NCI-H2196 (cell line): ENCODE measurements at regions not wholly inside any gene's neighbourhood (a gene's known extent, or its start where the extent isn't known, plus 50 kb on each side); places are given as distances from the start of the nearest gene placed in this dataset.
"Not testable (repeated sequence)": the region's sequence is repeated elsewhere in the genome, so short reads cannot be mapped to it uniquely, and the experiment has no call there.

Experiments used
- DNase-seq: peaks from one replicate; lab custom pipeline; 2025; ENCODE audit not compliant: unreplicated experiment; lab: John Stamatoyannopoulos, UW

DNA sequence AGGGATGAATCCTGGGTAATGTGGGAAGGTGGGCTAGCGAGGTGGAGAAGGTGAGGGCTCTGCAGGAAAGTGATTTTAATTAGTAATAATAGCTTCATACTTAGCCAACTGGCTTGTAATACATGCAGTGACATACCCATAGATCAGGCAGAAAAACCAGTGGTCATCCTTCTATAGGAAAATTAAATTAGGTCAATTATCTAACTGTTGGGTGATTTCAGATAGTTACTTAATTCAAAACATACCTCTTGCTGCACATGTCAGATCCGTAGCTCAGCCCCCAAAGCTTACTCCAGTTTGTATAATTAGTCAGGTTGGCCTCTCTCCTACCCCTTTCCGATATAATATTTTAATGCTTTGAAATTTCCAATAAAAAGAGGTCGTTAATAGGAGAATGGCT is 137.0 kb downstream of the TMEM114 start:
- no peak for DNase-seq

GRCh38 chr16:8452941-8453340 is 137.4 kb downstream of the TMEM114 start:
- DNase-seq = no peak

DNA sequence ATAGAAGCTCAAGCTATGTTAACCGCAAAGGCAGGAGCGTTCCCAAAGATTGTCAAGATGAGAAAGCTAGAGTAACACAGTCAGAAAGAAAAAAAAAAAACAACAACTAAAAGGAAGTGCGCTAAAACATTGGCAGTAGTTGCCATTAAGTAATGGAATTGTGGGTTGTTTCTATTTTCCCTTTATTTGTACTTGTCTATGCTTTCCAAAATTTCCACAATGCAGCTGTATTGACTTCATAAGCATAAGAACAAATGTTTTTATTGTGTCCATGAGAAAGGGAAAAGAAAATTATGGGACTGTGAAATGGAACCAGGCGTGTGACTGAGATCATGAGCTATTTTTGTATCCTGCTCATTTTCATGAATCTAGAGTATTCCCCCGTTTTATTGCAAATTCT is 153.4 kb downstream of the TMEM114 start:
- DNase-seq = no peak

DNA sequence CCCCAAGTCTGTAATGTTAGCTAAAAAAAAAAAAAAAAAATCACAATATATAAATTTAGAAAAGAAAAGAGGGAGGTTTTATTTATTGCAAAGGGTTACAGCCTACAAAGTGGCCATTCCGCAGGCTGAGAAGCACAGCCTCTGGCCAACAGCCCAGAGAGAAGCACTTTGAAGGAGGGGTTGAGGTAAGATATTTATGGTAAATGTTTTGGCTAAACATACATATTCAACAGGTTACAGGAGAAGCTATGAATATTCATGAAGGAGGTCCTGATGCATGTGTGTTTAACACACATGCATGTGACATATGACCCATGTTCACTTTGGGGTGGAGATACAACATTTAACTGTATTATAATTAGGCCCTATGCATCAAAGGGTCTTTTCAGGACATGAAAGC is 158.5 kb downstream of the TMEM114 start:
- no peak for DNase-seq

- DNase-seq = no peak
These were observed 159.9 kb downstream of the TMEM114 start for GRCh38 chr16:8430401-8430800.

DNA sequence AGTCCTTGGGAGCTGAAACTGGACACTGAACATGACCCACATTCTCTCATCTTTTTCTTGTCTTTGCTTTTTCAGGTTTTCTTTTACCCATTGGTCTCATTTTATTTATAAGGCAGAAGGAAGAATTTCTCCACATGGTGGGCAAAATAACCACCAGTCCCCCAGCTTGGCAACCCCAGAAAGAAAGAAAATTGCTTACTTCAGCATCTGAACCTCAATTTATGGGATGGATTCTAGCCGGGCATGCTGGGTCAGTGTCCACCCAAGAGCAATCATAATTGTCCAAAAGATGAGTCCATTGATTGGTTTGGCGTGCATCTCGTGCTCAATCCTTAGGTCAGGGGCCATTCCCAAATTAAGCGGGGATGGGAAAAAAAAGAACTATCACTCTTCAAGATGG is 163.7 kb downstream of the TMEM114 start:
- no peak for DNase-seq

DNA sequence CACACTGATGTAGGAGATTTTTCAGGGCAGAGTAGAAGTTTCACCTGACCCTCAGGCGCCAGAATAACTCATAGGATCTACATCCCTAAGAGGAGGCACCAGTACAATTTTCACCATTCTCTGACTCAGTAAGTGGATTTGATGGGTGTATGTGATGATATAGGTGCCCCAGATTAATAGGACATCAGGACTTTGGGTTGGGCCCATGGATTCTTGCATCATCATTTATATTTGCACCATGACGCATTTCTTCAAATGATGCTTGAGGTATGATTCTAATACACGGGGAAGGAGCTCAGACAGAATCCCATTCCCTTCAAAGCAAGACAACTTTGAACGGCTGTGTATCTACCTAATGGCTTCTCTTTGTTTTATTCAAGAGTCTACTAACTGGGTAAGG is 173.2 kb downstream of the TMEM114 start:
- DNase-seq = no peak

- no peak for DNase-seq
These were observed 181.3 kb downstream of the TMEM114 start for GRCh38 chr16:8408855-8409567.

GRCh38 chr16:8407351-8407750 is 183.0 kb downstream of the TMEM114 start:
- no peak for DNase-seq

- DNase-seq = no peak
These were observed 186.1 kb downstream of the TMEM114 start for GRCh38 chr16:8403978-8404749.

GRCh38 chr16:8402981-8403843 is 187.1 kb downstream of the TMEM114 start:
- no peak for DNase-seq

DNA sequence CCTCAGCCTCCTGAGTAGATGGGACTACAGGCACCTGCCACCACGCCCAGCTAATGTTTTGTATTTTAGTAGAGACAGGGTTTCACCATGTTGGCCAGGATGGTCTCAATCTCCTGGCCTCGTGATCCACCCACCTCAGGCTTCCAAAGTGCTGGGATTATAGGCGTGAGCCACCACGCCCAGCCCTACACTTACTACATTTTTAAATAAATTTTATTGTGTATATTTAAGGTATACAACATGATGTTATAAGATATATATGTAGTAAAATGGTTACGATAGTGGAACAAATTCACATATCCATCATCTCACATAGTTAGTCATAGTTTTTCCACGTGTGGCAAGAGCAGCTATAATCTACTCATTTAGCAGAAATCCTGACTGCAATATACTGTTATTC is 189.6 kb downstream of the TMEM114 start:
- not testable (repeated sequence) for DNase-seq

DNA sequence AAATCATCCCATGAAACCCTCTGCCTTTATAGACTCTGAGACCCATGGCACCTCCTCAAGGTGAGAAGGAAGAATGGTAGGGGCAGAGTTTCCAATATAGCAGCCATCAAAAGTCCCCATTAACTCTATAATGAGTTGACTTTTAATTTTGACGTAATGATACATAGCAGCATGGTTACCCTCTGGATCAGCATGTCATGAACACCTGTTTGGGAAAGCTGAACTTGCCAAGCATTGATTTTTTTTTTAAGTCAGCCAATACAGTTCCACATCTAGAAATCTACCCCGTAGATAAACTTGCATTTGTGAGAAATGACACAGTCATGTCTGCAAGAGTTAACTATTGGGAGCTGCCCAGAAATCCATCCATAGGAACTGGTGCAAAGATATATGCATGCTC is 191.8 kb downstream of the TMEM114 start:
- DNase-seq = no peak

- no peak for DNase-seq
These were observed 193.1 kb downstream of the TMEM114 start for GRCh38 chr16:8397223-8397622.

DNA sequence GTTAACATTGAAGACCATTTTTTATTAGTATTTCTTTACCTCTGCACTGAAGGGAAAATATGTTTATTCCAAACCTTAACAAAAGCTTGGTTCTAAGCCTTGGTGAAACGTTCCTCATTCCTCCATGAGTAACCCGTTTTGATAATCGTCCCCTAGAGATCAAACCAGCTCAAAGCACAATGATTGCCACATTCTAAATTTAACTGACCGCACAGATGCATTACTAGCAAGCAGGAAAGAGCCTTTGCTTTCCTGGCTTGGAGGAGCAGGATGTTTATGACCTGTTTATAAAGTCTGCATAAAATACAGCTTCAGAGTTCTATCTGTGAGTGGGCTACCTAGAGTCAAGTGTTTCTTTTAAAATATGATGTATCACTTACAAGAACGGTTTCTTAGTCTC is 193.8 kb downstream of the TMEM114 start:
- no peak for DNase-seq

- no peak for DNase-seq
These were observed 199.1 kb downstream of the TMEM114 start for GRCh38 chr16:8391257-8391656.

DNA sequence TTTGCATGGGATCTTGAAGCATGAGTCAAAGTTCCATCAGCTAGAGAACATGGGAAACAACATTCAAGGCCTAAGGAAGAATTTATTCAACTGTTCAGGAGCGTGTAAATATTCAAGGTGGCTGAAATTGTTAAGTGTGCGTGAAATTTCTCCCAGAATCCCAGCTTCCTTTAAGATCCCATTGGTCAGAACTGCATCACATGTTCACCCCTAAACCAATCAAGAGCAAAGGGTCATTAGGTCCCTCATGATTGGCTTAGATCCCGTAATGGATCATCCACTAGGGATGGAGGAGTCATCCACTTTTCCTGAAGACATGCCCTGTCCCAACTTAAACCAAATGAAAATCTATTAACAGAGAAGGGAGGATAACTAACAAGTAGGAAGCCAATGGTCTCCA is 201.6 kb downstream of the TMEM114 start:
- no peak for DNase-seq

DNA sequence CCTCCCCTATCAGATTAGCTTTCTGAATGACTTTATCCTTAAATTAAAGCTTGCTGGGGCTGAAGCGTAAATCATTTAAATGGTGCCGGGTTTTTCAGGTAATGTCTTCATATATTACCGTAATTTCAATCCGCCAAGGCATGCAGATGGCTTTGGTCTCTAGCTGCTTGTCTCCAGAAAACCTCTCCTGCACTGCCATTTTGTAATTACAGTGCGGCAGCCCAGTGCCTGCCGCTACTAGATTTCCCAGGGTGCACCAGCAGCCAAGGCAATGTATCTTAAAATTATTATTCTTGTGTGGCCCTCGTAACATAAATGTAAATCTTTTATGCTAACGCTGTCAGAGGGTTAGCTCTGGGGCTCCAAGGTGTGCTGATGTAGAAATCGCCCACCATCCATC is 208.5 kb downstream of the TMEM114 start:
- DNase-seq = no peak

- no peak for DNase-seq
These were observed 210.0 kb downstream of the TMEM114 start for GRCh38 chr16:8380311-8380710.

GRCh38 chr16:8377864-8378263 is 212.4 kb downstream of the TMEM114 start:
- DNase-seq = no peak

DNA sequence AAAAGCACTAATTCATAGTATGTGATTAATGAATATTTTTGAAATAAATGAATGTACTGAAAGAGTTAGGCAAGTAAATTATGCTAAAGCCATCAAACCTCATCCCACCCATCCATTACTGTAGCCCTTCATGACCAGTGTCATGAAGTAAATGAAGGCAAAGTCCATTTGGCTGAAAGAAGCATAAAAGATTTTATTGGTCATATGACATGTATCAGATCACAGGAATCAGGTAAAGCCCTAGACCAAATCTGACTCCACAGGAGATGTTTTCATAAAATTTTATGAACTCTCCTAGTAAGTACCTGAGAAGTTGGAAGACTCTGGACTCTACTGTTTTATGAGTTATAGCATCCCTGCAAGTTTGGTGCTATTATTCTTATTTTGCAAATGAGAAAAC is 213.5 kb downstream of the TMEM114 start:
- DNase-seq = no peak

DNA sequence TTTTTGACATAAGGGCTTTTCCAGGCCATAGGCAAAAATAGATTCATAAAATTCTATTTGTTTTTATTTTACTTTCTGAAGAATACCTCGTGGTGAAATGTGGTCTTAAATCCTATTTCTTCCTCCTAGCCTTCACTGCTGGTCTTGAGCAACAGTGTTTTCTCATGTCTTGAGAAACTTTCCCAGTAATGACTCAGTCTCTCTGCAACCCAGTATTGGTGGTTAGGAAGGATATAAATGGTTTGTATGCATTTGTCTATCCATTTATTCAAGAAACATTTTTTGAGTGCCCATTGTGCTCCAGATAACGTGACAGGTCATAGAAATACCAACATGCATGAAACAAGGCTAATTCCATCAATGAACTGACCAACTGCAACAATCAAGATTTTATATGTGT is 213.9 kb downstream of the TMEM114 start:
- DNase-seq = no peak
